SK-N-SH (cell line): ENCODE measurements at regions not wholly inside any gene's neighbourhood (a gene's known extent, or its start where the extent isn't known, plus 50 kb on each side); places are given as distances from the start of the nearest gene placed in this dataset.

Source experiments
- CTCF ChIA-PET: fragments of 300-600, 350-600 bp; formaldehyde crosslinking; extraction: SDS; loops from one replicate; lab custom pipeline; 2021; lab: Yijun Ruan, JAX
- POLR2A ChIA-PET: fragments of 350-600 bp; sonication (Branson Sonifier 250); formaldehyde crosslinking; extraction: SDS; loops from one replicate; lab custom pipeline; 2020; ENCODE audit warnings: antibody characterized with exemption, inconsistent platforms; lab: Yijun Ruan, JAX
- DNase-seq: peaks from one replicate; pipeline ENCODE4 v3.0.0; 2012
- H2AFZ ChIP-seq: fragments of 200-600 bp; sonication (generic); 2 replicates; pipeline ENCODE4 v1.8.1; 2016; ENCODE audit warnings: antibody characterized with exemption, mild to moderate bottlenecking, low read depth
- H3F3A ChIP-seq: fragments of 200-600 bp; sonication (generic); replicated peaks from 2 replicates; pipeline ENCODE3; 2016; ENCODE audit warnings: antibody characterized with exemption, mild to moderate bottlenecking; ENCODE audit not compliant: insufficient read depth
- H3K27ac ChIP-seq, 2 experiments: fragments of 200-500 bp in 1 of 2; fragments of 200-600 bp in 1 of 2; sonication (Bioruptor generic) in 1 of 2; sonication (generic), shearing (Covaris generic) in 1 of 2; 2 replicates each; pipeline versions ENCODE4 v1.5.1 to v1.6.1; 2014 to 2016; ENCODE audit warnings: low read depth in 2 of 2, inconsistent platforms in 1 of 2, low read length in 1 of 2, mild to moderate bottlenecking in 1 of 2, mixed read lengths in 1 of 2
- H3K27me3 ChIP-seq: fragments of 200-600 bp; sonication (generic), shearing (Covaris generic); 2 replicates; pipeline ENCODE4 v1.6.1; 2016; ENCODE audit warnings: mixed run types; ENCODE audit not compliant: insufficient read depth
- H3K36me3 ChIP-seq, 2 experiments: fragments of 200-500 bp in 1 of 2; fragments of 200-600 bp in 1 of 2; sonication (Bioruptor generic) in 1 of 2; sonication (generic) in 1 of 2; replicated peaks in 1 of 2; 2 replicates each; pipeline versions ENCODE3 to v1.5.1; 2014 to 2016; ENCODE audit warnings: low read length in 1 of 2, mild to moderate bottlenecking in 1 of 2; ENCODE audit not compliant: insufficient read depth in 2 of 2, control insufficient read depth in 1 of 2
- H3K4me1 ChIP-seq, 2 experiments: fragments of 200-500 bp in 1 of 2; fragments of 200-600 bp in 1 of 2; sonication (Bioruptor generic) in 1 of 2; sonication (generic), shearing (Covaris generic) in 1 of 2; 2 replicates each; pipeline versions ENCODE4 v1.5.1 to v1.6.1; 2014 to 2016; ENCODE audit warnings: low read depth in 1 of 2, low read length in 1 of 2, mixed run types in 1 of 2; ENCODE audit not compliant: insufficient read depth in 2 of 2, control insufficient read depth in 1 of 2
- H3K4me2 ChIP-seq: fragments of 200-600 bp; sonication (generic), shearing (Covaris generic); 2 replicates; pipeline ENCODE4 v1.6.1; 2017; ENCODE audit warnings: mixed run types
- H3K4me3 ChIP-seq, 2 experiments: fragments of 200-500 bp in 1 of 2; fragments of 200-600 bp in 1 of 2; sonication (Bioruptor generic) in 1 of 2; sonication (generic), shearing (Covaris generic) in 1 of 2; 2 replicates each; pipeline versions ENCODE4 v1.5.1 to v1.8.1; 2014 to 2016; ENCODE audit warnings: low read depth in 2 of 2, inconsistent platforms in 1 of 2, low read length in 1 of 2, mild to moderate bottlenecking in 1 of 2, mixed read lengths in 1 of 2, moderate library complexity in 1 of 2
- H3K79me2 ChIP-seq: fragments of 200-600 bp; sonication (generic); 2 replicates; pipeline ENCODE4 v1.8.1; 2017; ENCODE audit warnings: mild to moderate bottlenecking; ENCODE audit not compliant: insufficient read depth
- H3K9ac ChIP-seq: fragments of 200-600 bp; sonication (generic); 2 replicates; pipeline ENCODE4 v1.6.1; 2017; ENCODE audit warnings: mixed run types
- H3K9me2 ChIP-seq: fragments of 200-600 bp; sonication (generic); 2 replicates; pipeline ENCODE4 v1.6.1; 2017; ENCODE audit warnings: mixed run types
- H3K9me3 ChIP-seq: fragments of 200-600 bp; sonication (generic); 2 replicates; pipeline ENCODE4 v1.6.1; 2017; ENCODE audit warnings: mixed run types, mild to moderate bottlenecking, moderate library complexity
- H4K20me1 ChIP-seq: fragments of 200-600 bp; sonication (generic); 2 replicates; pipeline ENCODE4 v1.6.1; 2017; ENCODE audit warnings: mild to moderate bottlenecking, mixed run types; ENCODE audit not compliant: insufficient read depth
- CHD2 ChIP-seq: fragments of 150-350 bp; IDR thresholded peaks from 2 replicates; pipeline ENCODE4 v1.6.1; 2018; ENCODE audit warnings: low read length; ENCODE audit not compliant: partially characterized antibody
- ELF1 ChIP-seq: IDR thresholded peaks from 2 replicates; pipeline ENCODE4 v1.4.0; 2012
- FOXM1 ChIP-seq: IDR thresholded peaks from 2 replicates; pipeline ENCODE4 v1.4.0; 2012; ENCODE audit warnings: low read depth, mild to moderate bottlenecking
- GABPA ChIP-seq: IDR thresholded peaks from 2 replicates; pipeline ENCODE4 v1.4.0; 2012; ENCODE audit warnings: low read depth, mild to moderate bottlenecking
- IRF3 ChIP-seq: fragments of 150-350 bp; IDR thresholded peaks from 2 replicates; pipeline ENCODE4 v1.6.1; 2016; ENCODE audit warnings: mild to moderate bottlenecking, low read depth, low read length
- JUND ChIP-seq: IDR thresholded peaks from 2 replicates; pipeline ENCODE4 v1.4.0; 2012
- MAX ChIP-seq: IDR thresholded peaks from 2 replicates; pipeline ENCODE4 v1.4.0; 2012; ENCODE audit warnings: low read depth
- MXI1 ChIP-seq: IDR thresholded peaks from 2 replicates; pipeline ENCODE4 v1.6.1; 2012; ENCODE audit warnings: mild to moderate bottlenecking, low read depth, low read length, improper control_type of control experiment
- NRF1 ChIP-seq: IDR thresholded peaks from 2 replicates; pipeline ENCODE4 v1.6.1; 2012; ENCODE audit warnings: low read depth, mild to moderate bottlenecking, low read length
- PBX3 ChIP-seq: IDR thresholded peaks from 2 replicates; pipeline ENCODE4; 2012
- POLR2AphosphoS5 ChIP-seq: IDR thresholded peaks from 2 replicates; pipeline ENCODE4 v1.6.1; 2012; ENCODE audit warnings: low read depth, low read length
- RCOR1 ChIP-seq: fragments of 150-350 bp; IDR thresholded peaks from 2 replicates; pipeline ENCODE4 v1.6.1; 2017; ENCODE audit warnings: antibody characterized with exemption, low read length
- RXRA ChIP-seq: IDR thresholded peaks from 2 replicates; pipeline ENCODE4 v1.4.0; 2012; ENCODE audit warnings: low read depth, mild to moderate bottlenecking, borderline replicate concordance
- SIN3A ChIP-seq: IDR thresholded peaks from 2 replicates; pipeline ENCODE4 v1.6.1; 2012; ENCODE audit warnings: low read depth, mild to moderate bottlenecking, low read length, moderate library complexity, borderline replicate concordance
- SMC3 ChIP-seq: IDR thresholded peaks from 2 replicates; pipeline ENCODE4 v1.6.1; 2012; ENCODE audit warnings: low read depth, low read length, improper control_type of control experiment
- TAF1 ChIP-seq: IDR thresholded peaks from 2 replicates; pipeline ENCODE4 v1.6.1; 2012; ENCODE audit warnings: low read depth, mild to moderate bottlenecking, low read length, moderate library complexity, borderline replicate concordance
- TEAD4 ChIP-seq: IDR thresholded peaks from 2 replicates; pipeline ENCODE4 v1.4.0; 2012; ENCODE audit warnings: mild to moderate bottlenecking, borderline replicate concordance; ENCODE audit not compliant: insufficient read depth
- USF1 ChIP-seq: IDR thresholded peaks from 2 replicates; pipeline ENCODE4 v1.4.0; 2012; ENCODE audit warnings: low read depth, borderline replicate concordance
- YY1 ChIP-seq: IDR thresholded peaks from 2 replicates; pipeline ENCODE4 v1.4.0; 2012; ENCODE audit warnings: low read depth, mild to moderate bottlenecking
- ZBTB33 ChIP-seq: IDR thresholded peaks from 2 replicates; pipeline ENCODE4 v1.4.0; 2012; ENCODE audit warnings: low read depth, borderline replicate concordance
- WGBS: methylation state at CpG from one replicate; pipeline ENCODE4 v1.1.6; 2017; ENCODE audit warnings: low lambda C conversion rate; 5-methylcytosine and 5-hydroxymethylcytosine counted together

- no peak for TF ChIP-seq ZBTB33
These were observed 55.8 kb downstream of the RESF1 start (continued) for GRCh38 chr12:32015036-32015435.

- no peaks in the 10 kb centered on the region for H4K20me1 ChIP-seq
- TF ChIP-seq CHD2, result no peak
- no peak for TF ChIP-seq MAX
- no peak for TF ChIP-seq TEAD4
- no peak for TF ChIP-seq RXRA
- no peak for TF ChIP-seq FOXM1
- TF ChIP-seq IRF3, result no peak
- TF ChIP-seq GABPA, result no peak
- TF ChIP-seq TAF1, result no peak
- WGBS, result 98% methylated on average over 3 of the region's 3 CpGs
- H3K27ac ChIP-seq, result no peak overlapping the region
- no peak overlapping the region for H3K9ac ChIP-seq
- CTCF ChIA-PET, result no interaction called here
- no peaks in the 10 kb centered on the region for H3K4me1 ChIP-seq
- H3K9me2 ChIP-seq, result no peaks in the 10 kb centered on the region
- H3K27me3 ChIP-seq, result no peaks in the 10 kb centered on the region
- no peak overlapping the region for H3K4me3 ChIP-seq
- H3K79me2 ChIP-seq, result no peaks in the 10 kb centered on the region
- POLR2A ChIA-PET, result no interaction called here
- no peak for DNase-seq
- H3K36me3 ChIP-seq, result no peaks in the 10 kb centered on the region
- no peak overlapping the region for H2AFZ ChIP-seq
- H3K9me3 ChIP-seq, result no peaks in the 10 kb centered on the region
- H3K4me2 ChIP-seq, result no peak overlapping the region
- no peaks in the 10 kb centered on the region for H3F3A ChIP-seq
These were observed 57.7 kb downstream of the RESF1 start for GRCh38 chr12:32016680-32017482.

- H3K27ac ChIP-seq, result no peak overlapping the region
- POLR2A ChIA-PET, result no interaction called here
- no peak overlapping the region for H3K9ac ChIP-seq
- CTCF ChIA-PET, result interaction anchor here (1.0 kb wide), 1 partner anchor 35 kb away, joined by 3 read pairs; no protein-coding TSS in a partner anchor
- H3K36me3 ChIP-seq, result no peaks in the 10 kb centered on the region
- no peaks in the 10 kb centered on the region for H3K4me1 ChIP-seq
- 94% methylated on average over 2 of the region's 2 CpGs for WGBS
- H3K9me2 ChIP-seq, result no peaks in the 10 kb centered on the region
- H3K79me2 ChIP-seq, result no peaks in the 10 kb centered on the region
- H4K20me1 ChIP-seq, result no peaks in the 10 kb centered on the region
- H3K27me3 ChIP-seq, result no peaks in the 10 kb centered on the region
- no peaks in the 10 kb centered on the region for H3K9me3 ChIP-seq
- H3K4me3 ChIP-seq, result no peak overlapping the region
- DNase-seq, result no peak
- no peak overlapping the region for H2AFZ ChIP-seq
- H3K4me2 ChIP-seq, result no peak overlapping the region
- no peaks in the 10 kb centered on the region for H3F3A ChIP-seq
- TF ChIP-seq MXI1 (no peak), ZBTB33 (no peak), RCOR1 (no peak), PBX3 (no peak), YY1 (no peak), ELF1 (no peak), USF1 (no peak), SIN3A (no peak), JUND (no peak), SMC3 (no peak), NRF1 (no peak), POLR2AphosphoS5 (no peak)
These were observed 62.1 kb downstream of the RESF1 start for GRCh38 chr12:32021346-32021773.
